Transverse colon (tissue), 4 donors: ENCODE measurements at regions not wholly inside any gene's neighbourhood (a gene's known extent, or its start where the extent isn't known, plus 50 kb on each side); places are given as distances from the start of the nearest gene placed in this dataset.

Source experiments
- CTCF ChIP-seq, 5 experiments: fragments of 200-600 bp in 3 of 5; fragments of 450-650 bp in 2 of 5; sonication (generic) in 3 of 5; IDR thresholded peaks; 1 replicate in 2 of 5; 2 replicates in 3 of 5; pipeline ENCODE4 v1.5.1; 2016 to 2017; ENCODE audit warnings: antibody characterized with exemption in 5 of 5, inconsistent platforms in 3 of 5, mild to moderate bottlenecking in 2 of 5, moderate library complexity in 1 of 5
- EP300 ChIP-seq: sonication (generic); formaldehyde crosslinking; IDR thresholded peaks from one replicate; pipeline ENCODE4 v1.6.1; 2017; ENCODE audit warnings: antibody characterized with exemption, low read depth
- POLR2A ChIP-seq: fragments of 450-650 bp; IDR thresholded peaks from one replicate; pipeline ENCODE4 v1.6.1; 2016; ENCODE audit warnings: antibody characterized with exemption, mild to moderate bottlenecking, moderate library complexity
- POLR2AphosphoS5 ChIP-seq, 3 donors: sonication (generic); formaldehyde crosslinking; IDR thresholded peaks; one replicate each; pipeline ENCODE4 v1.6.1; 2016; ENCODE audit warnings: antibody characterized with exemption in 3 of 3

- TF ChIP-seq CTCF (IDR thresholded peaks at IDR 0.05), result no peak
- no peak for TF ChIP-seq POLR2A
- TF ChIP-seq POLR2AphosphoS5 (IDR thresholded peaks at IDR 0.05), result no peak
- TF ChIP-seq EP300, result no peak
Measured at GRCh38 chr4:74541667-74542066, 96.7 kb downstream of the AREG start.
